ENCODE measurements at regions not wholly inside any gene's neighbourhood (a gene's known extent, or its start where the extent isn't known, plus 50 kb on each side); places are given as distances from the start of the nearest gene placed in this dataset.
A peak's percentile ranks its signal among the peaks of the same experiment; 100 is the strongest.

GRCh38 chr15:70188286-70188685, 90.6 kb upstream of the TLE3 start:
- Histone ChIP-seq H3K27me3 (ENCODE audit: control insufficient read depth, insufficient read depth, low read length) (no peaks in the 10 kb centered on the region; the same call in 1 of the 2 replicates), H3K4me3 (ENCODE audit: insufficient read depth, low read depth, low read length) (no peak overlapping the region), H3K36me3 (replicated peaks; ENCODE audit: control insufficient read depth, insufficient read depth, low read length) (no peaks in the 10 kb centered on the region)
- DNase-seq = no peak

DNA sequence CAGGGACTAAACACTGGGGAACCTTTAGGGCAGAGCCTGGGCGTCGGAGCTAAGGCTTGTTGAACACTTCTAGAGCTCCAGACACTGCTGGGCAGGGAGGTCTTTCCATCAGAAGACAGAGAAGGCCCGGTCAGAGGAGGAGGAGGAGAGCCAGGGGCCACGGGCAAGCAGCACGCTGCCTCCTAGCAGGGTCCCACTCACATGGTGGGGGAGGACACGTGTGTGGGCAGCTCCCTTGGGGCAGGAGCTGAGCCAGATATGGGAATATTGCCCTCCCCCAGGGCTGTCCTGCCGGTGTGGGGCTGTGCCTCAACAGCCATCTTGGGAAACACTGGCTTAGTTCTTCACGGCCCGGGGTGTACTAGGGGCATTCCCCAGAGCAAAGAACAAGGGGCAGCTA, 89.6 kb upstream of the TLE3 start:
- Histone ChIP-seq H3K36me3 (replicated peaks; ENCODE audit: control insufficient read depth, insufficient read depth, low read length) (no peaks in the 10 kb centered on the region), H3K4me3 (ENCODE audit: insufficient read depth, low read depth, low read length) (no peak overlapping the region), H3K27me3 (ENCODE audit: control insufficient read depth, insufficient read depth, low read length) (no peaks in the 10 kb centered on the region; the same call in 1 of the 2 replicates)
- DNase-seq = no peak

- no peak for DNase-seq
- no peaks in the 10 kb centered on the region for H3K36me3 ChIP-seq (replicated peaks; ENCODE audit: control insufficient read depth, insufficient read depth, low read length)
- H3K27me3 ChIP-seq (ENCODE audit: control insufficient read depth, insufficient read depth, low read length) = no peaks in the 10 kb centered on the region; the same call in 1 of the 2 replicates
- no peak overlapping the region for H3K4me3 ChIP-seq (ENCODE audit: insufficient read depth, low read depth, low read length)
Measured at GRCh38 chr15:70186152-70186551, 88.4 kb upstream of the TLE3 start.

- Histone ChIP-seq H3K4me3 (ENCODE audit: insufficient read depth, low read depth, low read length) (no peak overlapping the region), H3K36me3 (replicated peaks; ENCODE audit: control insufficient read depth, insufficient read depth, low read length) (no peaks in the 10 kb centered on the region), H3K27me3 (ENCODE audit: control insufficient read depth, insufficient read depth, low read length) (no peaks in the 10 kb centered on the region; the same call in 1 of the 2 replicates)
- DNase-seq = no peak
Measured at GRCh38 chr15:70185251-70185711, 87.6 kb upstream of the TLE3 start.

DNA sequence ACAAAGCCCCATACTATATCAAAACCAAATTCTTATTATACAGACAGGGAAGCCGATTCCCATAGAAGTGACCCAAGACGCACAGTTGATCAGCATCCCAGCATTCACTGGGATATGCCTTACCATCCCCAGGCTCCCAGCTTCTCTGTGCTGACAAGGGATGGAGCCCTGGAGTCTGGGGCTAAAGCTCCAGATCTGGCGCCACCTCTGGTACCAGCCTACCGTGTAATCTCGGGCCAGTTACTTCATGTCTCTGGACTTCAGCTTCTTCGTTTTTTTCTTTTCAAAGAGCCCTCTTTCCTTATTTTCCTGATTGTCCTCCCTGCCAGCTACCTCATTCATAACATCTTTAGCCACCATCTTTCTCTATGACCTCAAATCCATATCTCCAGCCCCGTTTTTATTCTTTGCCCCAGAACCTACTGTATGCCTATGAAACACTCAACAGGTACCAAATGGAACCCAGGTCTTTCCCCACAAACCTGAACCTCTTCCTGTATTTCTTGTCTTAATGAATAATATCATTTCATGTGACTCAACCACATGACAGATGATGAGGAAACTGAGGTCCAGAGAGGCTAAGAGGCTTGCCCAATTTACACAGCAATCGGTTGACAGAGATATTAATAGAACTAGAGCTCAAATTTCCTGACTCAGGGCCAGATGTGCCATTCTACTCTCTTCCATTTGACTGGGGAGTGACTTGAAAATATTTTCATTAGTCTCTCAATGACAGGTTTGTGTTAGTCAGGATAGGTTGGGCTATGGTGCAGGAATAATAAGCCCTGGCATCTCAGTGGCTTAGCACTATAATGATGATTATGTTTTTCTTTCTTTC, 85.4 kb upstream of the TLE3 start:
- Histone ChIP-seq H3K36me3 (replicated peaks; ENCODE audit: control insufficient read depth, insufficient read depth, low read length) (no peaks in the 10 kb centered on the region), H3K27me3 (ENCODE audit: control insufficient read depth, insufficient read depth, low read length) (no peaks in the 10 kb centered on the region; the same call in 1 of the 2 replicates), H3K4me3 (ENCODE audit: insufficient read depth, low read depth, low read length) (no peak overlapping the region)
- peak; percentile 72 for DNase-seq

DNA sequence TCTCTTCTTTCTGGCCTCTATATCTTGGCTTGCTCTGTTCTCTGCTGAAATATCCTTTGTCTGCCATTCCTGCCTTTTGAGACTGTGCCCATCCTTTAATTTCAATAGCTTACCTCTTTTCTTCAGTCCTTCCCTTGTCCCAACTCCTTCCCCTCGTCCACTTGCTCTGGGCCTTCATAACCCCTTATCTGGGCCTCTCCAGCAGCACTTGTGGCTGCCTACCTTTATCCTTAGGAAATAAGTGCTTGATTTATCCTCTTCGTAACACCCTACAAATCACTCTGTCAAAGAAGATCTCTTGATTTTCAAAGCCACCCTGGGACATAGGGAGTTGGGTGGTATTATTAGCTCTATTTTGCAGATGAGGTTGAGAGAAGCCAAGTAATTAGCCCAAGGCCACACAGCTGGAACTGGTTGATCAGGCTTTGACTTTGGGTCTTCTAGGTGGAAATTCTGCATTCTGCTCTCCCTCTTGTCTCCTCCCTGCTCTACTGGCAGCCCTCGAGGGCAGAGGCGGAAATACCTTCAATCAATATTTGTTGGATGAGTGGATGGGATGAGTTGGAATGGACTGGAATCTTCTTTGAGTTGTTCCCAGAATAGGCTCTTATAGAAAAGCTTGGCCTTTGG, 84.0 kb upstream of the TLE3 start:
- H3K36me3 ChIP-seq (replicated peaks; ENCODE audit: control insufficient read depth, insufficient read depth, low read length) = no peaks in the 10 kb centered on the region
- H3K4me3 ChIP-seq (ENCODE audit: insufficient read depth, low read depth, low read length) = no peak overlapping the region
- no peak for DNase-seq
- H3K27me3 ChIP-seq (ENCODE audit: control insufficient read depth, insufficient read depth, low read length) = no peaks in the 10 kb centered on the region; the same call in 1 of the 2 replicates

- Histone ChIP-seq H3K36me3 (replicated peaks; ENCODE audit: control insufficient read depth, insufficient read depth, low read length) (no peaks in the 10 kb centered on the region), H3K4me3 (ENCODE audit: insufficient read depth, low read depth, low read length) (no peak overlapping the region), H3K27me3 (ENCODE audit: control insufficient read depth, insufficient read depth, low read length) (no peaks in the 10 kb centered on the region; the same call in 1 of the 2 replicates)
- no peak for DNase-seq
Measured at GRCh38 chr15:70180186-70180875, 82.6 kb upstream of the TLE3 start.

DNA sequence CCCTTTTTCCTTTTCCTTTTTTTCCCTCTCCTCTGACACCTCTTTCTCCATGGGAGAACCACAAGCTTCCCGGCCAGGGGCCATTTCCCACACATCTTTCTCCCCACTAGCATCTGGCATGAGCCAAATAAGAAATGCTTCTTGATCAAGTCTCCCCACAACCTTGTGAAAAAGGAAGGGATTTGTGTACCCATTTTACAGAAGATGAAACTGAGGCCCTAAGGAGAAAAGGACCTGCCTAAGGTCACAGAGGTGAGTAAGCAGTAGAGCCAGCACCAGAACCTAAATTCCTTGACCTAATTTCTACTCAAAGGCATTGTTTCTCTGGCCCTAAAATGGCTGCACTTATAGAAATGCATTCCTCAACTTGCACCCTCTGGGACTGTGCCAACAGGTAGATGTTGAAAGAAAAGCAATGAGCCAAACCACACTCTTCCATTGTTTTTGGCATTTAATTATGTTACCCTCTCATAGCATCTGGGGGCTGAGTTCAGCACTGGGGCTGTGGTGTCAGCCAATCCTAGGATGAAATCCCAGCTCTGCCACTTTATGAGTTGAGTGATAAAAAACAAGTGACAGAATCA, 81.7 kb upstream of the TLE3 start:
- Histone ChIP-seq H3K4me3 (ENCODE audit: insufficient read depth, low read depth, low read length) (no peak overlapping the region), H3K27me3 (ENCODE audit: control insufficient read depth, insufficient read depth, low read length) (no peaks in the 10 kb centered on the region), H3K36me3 (replicated peaks; ENCODE audit: control insufficient read depth, insufficient read depth, low read length) (no peaks in the 10 kb centered on the region)
- no peak for DNase-seq

GRCh38 chr15:70178335-70179084, 80.8 kb upstream of the TLE3 start:
- no peak for DNase-seq
- Histone ChIP-seq H3K4me3 (ENCODE audit: insufficient read depth, low read depth, low read length) (no peak overlapping the region), H3K36me3 (replicated peaks; ENCODE audit: control insufficient read depth, insufficient read depth, low read length) (no peaks in the 10 kb centered on the region), H3K27me3 (ENCODE audit: control insufficient read depth, insufficient read depth, low read length) (no peaks in the 10 kb centered on the region)

DNA sequence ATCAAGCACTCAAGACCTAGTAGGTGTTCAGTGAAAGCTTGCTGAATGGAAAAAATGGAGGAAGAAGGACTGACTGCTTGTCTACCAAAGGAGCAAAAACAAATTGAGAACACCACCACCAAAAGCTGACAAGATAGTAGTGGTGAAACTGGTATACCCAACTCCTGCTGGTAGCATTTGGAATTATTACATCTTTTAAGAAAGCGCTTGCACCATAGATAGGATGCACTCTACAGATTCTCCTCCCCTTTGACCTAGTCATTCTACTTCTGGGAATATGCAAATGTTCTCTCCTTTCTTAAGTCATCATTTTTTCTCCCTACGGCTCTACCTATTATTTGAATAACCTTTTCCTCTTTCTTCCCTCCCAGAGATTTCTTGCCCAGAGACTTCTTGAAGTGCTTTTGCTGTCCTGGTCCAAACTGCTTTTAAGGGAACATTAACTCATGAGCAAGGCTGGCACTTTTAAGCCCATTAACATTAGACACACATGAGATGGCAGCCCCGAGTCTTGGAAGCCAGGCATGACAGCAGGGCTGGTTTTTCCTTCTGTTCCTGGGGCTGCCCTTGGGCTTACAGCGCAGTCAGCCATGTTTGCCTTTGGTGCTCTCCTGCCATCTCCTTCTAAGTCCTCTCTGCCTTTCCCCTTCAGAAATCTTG, 75.0 kb upstream of the TLE3 start:
- H3K27me3 ChIP-seq (ENCODE audit: control insufficient read depth, insufficient read depth, low read length) = no peaks in the 10 kb centered on the region
- no peak for DNase-seq

GRCh38 chr15:70172124-70172523, 74.4 kb upstream of the TLE3 start:
- no peaks in the 10 kb centered on the region for H3K27me3 ChIP-seq (ENCODE audit: control insufficient read depth, insufficient read depth, low read length)
- no peak overlapping the region for H3K4me3 ChIP-seq (ENCODE audit: insufficient read depth, low read depth, low read length)
- no peaks in the 10 kb centered on the region for H3K36me3 ChIP-seq (replicated peaks; ENCODE audit: control insufficient read depth, insufficient read depth, low read length)
- no peak for DNase-seq

More for the DNA sequence above, 75.0 kb upstream of the TLE3 start:
- no peaks in the 10 kb centered on the region for H3K36me3 ChIP-seq (replicated peaks; ENCODE audit: control insufficient read depth, insufficient read depth, low read length)
- H3K4me3 ChIP-seq (ENCODE audit: insufficient read depth, low read depth, low read length) = no peak overlapping the region

DNA sequence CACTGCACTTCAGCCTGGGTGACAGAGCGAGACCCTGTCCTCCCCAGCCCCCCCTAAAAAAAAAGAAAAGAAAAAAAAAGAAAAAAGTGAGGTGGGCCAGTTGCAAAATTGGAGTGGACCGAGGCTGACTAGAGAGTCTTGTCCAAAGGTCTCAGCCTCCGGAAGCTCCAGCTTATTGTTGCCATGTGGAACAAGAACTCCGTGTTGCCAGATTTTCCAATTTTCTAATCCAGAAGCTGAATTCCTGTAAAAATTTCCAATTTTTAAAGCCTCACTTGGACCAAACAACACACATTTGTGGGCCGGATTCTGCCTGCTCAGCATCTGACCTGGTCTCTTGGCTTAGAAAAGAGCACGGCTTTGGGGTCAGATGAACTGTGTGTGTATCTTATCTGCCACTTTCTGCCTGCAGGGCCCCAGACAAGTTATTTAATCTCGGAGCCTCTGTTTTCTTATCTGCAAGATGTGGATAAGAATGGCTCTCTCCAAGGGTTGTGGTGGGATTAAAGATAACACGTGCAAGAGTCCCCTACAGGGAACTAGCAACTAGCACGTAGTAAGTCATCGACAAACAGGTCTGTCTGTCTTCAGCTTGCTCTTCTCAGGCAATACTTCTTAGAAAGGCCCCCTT, 73.7 kb upstream of the TLE3 start:
- Histone ChIP-seq H3K36me3 (replicated peaks; ENCODE audit: control insufficient read depth, insufficient read depth, low read length) (no peaks in the 10 kb centered on the region), H3K27me3 (ENCODE audit: control insufficient read depth, insufficient read depth, low read length) (no peaks in the 10 kb centered on the region), H3K4me3 (ENCODE audit: insufficient read depth, low read depth, low read length) (no peak overlapping the region)
- no peak for DNase-seq

GRCh38 chr15:70170096-70170699, 72.5 kb upstream of the TLE3 start:
- Histone ChIP-seq H3K36me3 (replicated peaks; ENCODE audit: control insufficient read depth, insufficient read depth, low read length) (no peaks in the 10 kb centered on the region), H3K4me3 (ENCODE audit: insufficient read depth, low read depth, low read length) (no peak overlapping the region), H3K27me3 (ENCODE audit: control insufficient read depth, insufficient read depth, low read length) (no peaks in the 10 kb centered on the region)
- no peak for DNase-seq

Measured in H7 (cell line).